ENCODE measurements at regions not wholly inside any gene's neighbourhood (a gene's known extent, or its start where the extent isn't known, plus 50 kb on each side); places are given as distances from the start of the nearest gene placed in this dataset.

DNA sequence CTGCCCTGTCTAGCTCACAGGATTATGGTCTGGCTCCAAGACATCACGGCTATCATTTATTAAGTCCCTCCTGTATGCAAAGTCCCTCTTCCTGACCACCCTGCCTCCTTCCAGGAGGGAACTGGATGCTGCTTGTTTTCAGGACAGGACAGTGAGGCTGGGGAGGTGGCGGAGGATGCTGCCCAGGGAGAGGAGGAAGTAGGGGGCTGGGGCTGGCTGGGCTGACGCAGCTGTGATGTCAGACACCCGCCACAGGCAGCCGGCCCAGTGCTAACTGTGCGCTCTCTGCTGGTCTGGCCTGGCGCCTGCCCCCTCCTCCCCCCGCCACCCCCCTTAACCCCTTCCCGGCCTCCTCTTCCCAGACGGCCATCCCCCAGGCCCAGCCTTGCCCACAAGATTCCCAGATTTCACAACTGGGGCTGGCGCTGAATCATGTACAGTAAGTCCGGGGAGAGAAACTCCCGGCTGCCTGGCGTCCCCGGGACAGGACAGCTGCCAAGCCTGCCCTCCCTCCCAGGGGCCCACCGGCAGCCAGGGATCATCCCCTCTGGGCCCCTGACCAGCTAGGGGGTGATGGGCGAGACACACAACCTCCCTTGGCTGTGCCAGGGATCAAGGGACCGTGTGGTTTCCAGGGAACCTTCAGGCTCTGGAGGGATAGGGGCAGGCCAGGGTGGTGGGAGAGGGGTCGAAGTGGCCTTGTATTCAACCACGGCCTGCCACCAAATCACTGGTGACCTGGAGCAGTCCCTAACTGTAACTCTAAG, 118.1 kb downstream of the CEBPB start:
- Histone ChIP-seq H3K27ac (ENCODE audit: insufficient read depth, low read depth, low read length) (peak overlapping the region; percentile 85), H3K4me1 (ENCODE audit: control insufficient read depth, extremely low read depth, insufficient read depth, low read length) (peaks cover 14% of the 10 kb centered on the region), H3K27me3 (ENCODE audit: control insufficient read depth in 2 of 2, insufficient read depth in 2 of 2, low read length in 2 of 2) (no peaks in the 10 kb centered on the region), H3K9me3 (replicated peaks; ENCODE audit: control insufficient read depth, insufficient read depth, low read length) (no peaks in the 10 kb centered on the region), H3K9ac (replicated peaks; ENCODE audit: extremely low read depth, insufficient read depth, low read length) (peak overlapping the region; percentile 74), H3K4me3 (replicated peaks in 1 of 3; ENCODE audit: insufficient read depth in 1 of 3, low read depth in 1 of 3, low read length in 3 of 3) (peak overlapping the region in 1 of 3 experiments; percentile 20), H2AFZ (ENCODE audit: low read depth, low read length) (peak overlapping the region; percentile 95), H3K4me2 (ENCODE audit: insufficient read depth, low read length) (peak overlapping the region; percentile 22), H4K20me1 (replicated peaks; ENCODE audit: control insufficient read depth, extremely low read depth, insufficient read depth, low read length) (no peaks in the 10 kb centered on the region), H3K9me1 (replicated peaks; ENCODE audit: control insufficient read depth, extremely low read depth, insufficient read depth, low read length) (no peaks in the 10 kb centered on the region), H3K79me2 (ENCODE audit: control insufficient read depth, insufficient read depth, low read length) (no peaks in the 10 kb centered on the region), H3K36me3 (ENCODE audit: control insufficient read depth in 2 of 2, extremely low read depth in 1 of 2, insufficient read depth in 2 of 2, low read length in 2 of 2) (no peaks in the 10 kb centered on the region)
- CTCF ChIA-PET = interaction anchor here (0.9 to 1.3 kb wide), 3 partner anchors 9 to 153 kb away, joined by 3 to 4 read pairs (median 4); no protein-coding TSS in a partner anchor
- no TSS peak for BruUV-seq (replicated peaks)
- POLR2A ChIA-PET = no interaction called here
- intact Hi-C loops (cut with micrococcal nuclease) = loop anchor here (2.0 kb wide), 1 partner anchor 116 kb away; no protein-coding TSS in a partner anchor
- TF ChIP-seq, protein P1, sequence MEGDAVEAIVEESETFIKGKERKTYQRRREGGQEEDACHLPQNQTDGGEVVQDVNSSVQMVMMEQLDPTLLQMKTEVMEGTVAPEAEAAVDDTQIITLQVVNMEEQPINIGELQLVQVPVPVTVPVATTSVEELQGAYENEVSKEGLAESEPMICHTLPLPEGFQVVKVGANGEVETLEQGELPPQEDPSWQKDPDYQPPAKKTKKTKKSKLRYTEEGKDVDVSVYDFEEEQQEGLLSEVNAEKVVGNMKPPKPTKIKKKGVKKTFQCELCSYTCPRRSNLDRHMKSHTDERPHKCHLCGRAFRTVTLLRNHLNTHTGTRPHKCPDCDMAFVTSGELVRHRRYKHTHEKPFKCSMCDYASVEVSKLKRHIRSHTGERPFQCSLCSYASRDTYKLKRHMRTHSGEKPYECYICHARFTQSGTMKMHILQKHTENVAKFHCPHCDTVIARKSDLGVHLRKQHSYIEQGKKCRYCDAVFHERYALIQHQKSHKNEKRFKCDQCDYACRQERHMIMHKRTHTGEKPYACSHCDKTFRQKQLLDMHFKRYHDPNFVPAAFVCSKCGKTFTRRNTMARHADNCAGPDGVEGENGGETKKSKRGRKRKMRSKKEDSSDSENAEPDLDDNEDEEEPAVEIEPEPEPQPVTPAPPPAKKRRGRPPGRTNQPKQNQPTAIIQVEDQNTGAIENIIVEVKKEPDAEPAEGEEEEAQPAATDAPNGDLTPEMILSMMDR (IDR thresholded peaks at IDR 0.05; ENCODE audit: extremely low read depth in 1 of 2, insufficient read depth in 1 of 2, low read depth in 1 of 2, low read length in 2 of 2) = peak in 1 of 2 donors; percentile 13
- TF ChIP-seq JUN (IDR thresholded peaks at IDR 0.05; ENCODE audit: borderline replicate concordance, insufficient read depth, insufficient read length, low read depth) = no peak
- TF ChIP-seq EZH2 (IDR thresholded peaks at IDR 0.05; ENCODE audit: borderline replicate concordance, low read depth, low read length, severe bottlenecking) = no peak
- dilution Hi-C loops (cut with MboI; ENCODE audit: extremely low pct_ligation_motif_present, low sequenced_read_pairs) = no loop called here
- DNase-seq (ENCODE audit: low read depth, low spot score) = peak; percentile 52
- FAIRE-seq = peak; percentile 63

DNA sequence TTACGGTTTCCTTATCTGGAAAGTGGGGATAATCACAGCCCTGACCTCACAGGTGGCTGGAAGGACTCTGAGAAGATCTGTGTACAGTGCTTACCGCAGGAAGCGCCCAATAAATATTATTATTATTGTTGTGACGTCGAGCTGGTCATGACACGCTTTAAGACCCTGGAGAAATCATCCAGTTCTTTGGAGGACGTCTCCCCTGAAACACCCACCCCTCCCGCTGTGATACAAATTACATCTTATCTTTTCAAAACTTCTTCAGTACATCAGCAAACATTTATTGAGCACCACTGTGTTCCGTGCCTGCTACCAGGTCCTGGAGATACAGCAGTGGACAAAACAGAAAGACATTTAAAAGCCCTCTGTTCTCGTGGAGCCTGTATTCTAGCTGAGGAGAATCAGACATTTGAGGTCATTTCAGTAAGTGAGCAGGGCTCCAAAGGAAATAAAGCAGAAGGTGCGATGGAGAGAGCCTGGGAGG, 118.7 kb downstream of the CEBPB start:
- no peaks in the 10 kb centered on the region for H3K9me3 ChIP-seq (replicated peaks; ENCODE audit: control insufficient read depth, insufficient read depth, low read length)
- no peaks in the 10 kb centered on the region for H3K79me2 ChIP-seq (ENCODE audit: control insufficient read depth, insufficient read depth, low read length)
- POLR2A ChIA-PET = no interaction called here
- no peaks in the 10 kb centered on the region for H3K9me1 ChIP-seq (replicated peaks; ENCODE audit: control insufficient read depth, extremely low read depth, insufficient read depth, low read length)
- H2AFZ ChIP-seq (ENCODE audit: low read depth, low read length) = peak overlapping the region; percentile 95
- no peaks in the 10 kb centered on the region for H3K36me3 ChIP-seq (ENCODE audit: control insufficient read depth in 2 of 2, extremely low read depth in 1 of 2, insufficient read depth in 2 of 2, low read length in 2 of 2)
- peak overlapping the region; percentile 74 for H3K9ac ChIP-seq (replicated peaks; ENCODE audit: extremely low read depth, insufficient read depth, low read length)
- peaks cover 14% of the 10 kb centered on the region for H3K4me1 ChIP-seq (ENCODE audit: control insufficient read depth, extremely low read depth, insufficient read depth, low read length)
- dilution Hi-C loops (cut with MboI; ENCODE audit: extremely low pct_ligation_motif_present, low sequenced_read_pairs) = no loop called here
- BruUV-seq (replicated peaks) = TSS peak; percentile 33
- no peak overlapping the region for H3K4me3 ChIP-seq (replicated peaks in 1 of 3; ENCODE audit: insufficient read depth in 1 of 3, low read depth in 1 of 3, low read length in 3 of 3)
- peak overlapping the region; percentile 22 for H3K4me2 ChIP-seq (ENCODE audit: insufficient read depth, low read length)
- FAIRE-seq (no peak), DNase-seq (ENCODE audit: low read depth, low spot score) (no peak)
- TF ChIP-seq FOS (IDR thresholded peaks at IDR 0.05; ENCODE audit: borderline replicate concordance, insufficient read depth, low read length) = no peak
- TF ChIP-seq, protein P1 (IDR thresholded peaks at IDR 0.05; ENCODE audit: extremely low read depth in 1 of 2, insufficient read depth in 1 of 2, low read depth in 1 of 2, low read length in 2 of 2) = no peak
- intact Hi-C loops (cut with micrococcal nuclease) = loop anchor here (2.0 kb wide), 1 partner anchor 117 kb away; no protein-coding TSS in a partner anchor
- CTCF ChIA-PET = interaction anchor here (0.9 to 1.3 kb wide), 2 partner anchors 8 to 24 kb away, joined by 4 read pairs; no protein-coding TSS in a partner anchor
- no peaks in the 10 kb centered on the region for H4K20me1 ChIP-seq (replicated peaks; ENCODE audit: control insufficient read depth, extremely low read depth, insufficient read depth, low read length)
- peak overlapping the region; percentile 85 for H3K27ac ChIP-seq (ENCODE audit: insufficient read depth, low read depth, low read length)
- no peaks in the 10 kb centered on the region for H3K27me3 ChIP-seq (ENCODE audit: control insufficient read depth in 2 of 2, insufficient read depth in 2 of 2, low read length in 2 of 2)

Data from endothelial cell of umbilical vein (primary cell).